ENCODE measurements at regions not wholly inside any gene's neighbourhood (a gene's known extent, or its start where the extent isn't known, plus 50 kb on each side); places are given as distances from the start of the nearest gene placed in this dataset.

DNA sequence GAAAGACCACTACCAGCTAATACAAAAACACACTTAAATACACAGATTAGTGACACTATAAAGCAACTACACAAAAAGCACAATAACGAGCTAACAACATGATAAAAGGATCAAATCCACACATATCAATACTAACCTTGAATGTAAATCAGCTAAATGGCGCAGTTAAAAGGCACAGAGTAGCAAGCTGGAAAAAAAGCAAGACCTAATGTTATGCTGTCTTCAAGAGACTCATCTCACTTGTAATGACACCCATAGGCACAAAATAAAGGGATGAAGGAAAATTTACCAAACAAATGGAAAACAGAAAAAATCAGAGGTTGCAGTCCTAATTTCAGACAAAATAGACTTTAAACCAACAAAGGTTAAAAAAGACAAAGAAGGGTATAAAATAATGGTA, 86.3 kb downstream of the NUS1 start:
- no peak for DNase-seq (ENCODE audit: extremely low spot score)
- no peak for TF ChIP-seq FOXA1 (IDR thresholded peaks at IDR 0.05)
- TF ChIP-seq ZNF384 (IDR thresholded peaks at IDR 0.05) = no peak
- TF ChIP-seq NFRKB (IDR thresholded peaks at IDR 0.05) = no peak
- TF ChIP-seq SP1 (IDR thresholded peaks at IDR 0.05) = no peak
- TF ChIP-seq LEF1 (IDR thresholded peaks at IDR 0.05; ENCODE audit: borderline replicate concordance) = no peak
- no peak for TF ChIP-seq BHLHE40 (IDR thresholded peaks at IDR 0.05; ENCODE audit: borderline replicate concordance)
- TF ChIP-seq HDGF (IDR thresholded peaks at IDR 0.05; ENCODE audit: borderline replicate concordance) = no peak
- TF ChIP-seq FOXM1 (IDR thresholded peaks at IDR 0.05; ENCODE audit: borderline replicate concordance) = no peak
- no peak for TF ChIP-seq TARDBP (IDR thresholded peaks at IDR 0.05)
- TF ChIP-seq ELF4 (IDR thresholded peaks at IDR 0.05) = no peak
- TF ChIP-seq FOXK2 (IDR thresholded peaks at IDR 0.05) = no peak
- no peak for TF ChIP-seq SUZ12 (IDR thresholded peaks at IDR 0.05)
- TF ChIP-seq L3MBTL2 (conservative IDR thresholded peaks at IDR 0.05) = no peak
- no peak for TF ChIP-seq ARNT (IDR thresholded peaks at IDR 0.05)
- TF ChIP-seq, protein P1, sequence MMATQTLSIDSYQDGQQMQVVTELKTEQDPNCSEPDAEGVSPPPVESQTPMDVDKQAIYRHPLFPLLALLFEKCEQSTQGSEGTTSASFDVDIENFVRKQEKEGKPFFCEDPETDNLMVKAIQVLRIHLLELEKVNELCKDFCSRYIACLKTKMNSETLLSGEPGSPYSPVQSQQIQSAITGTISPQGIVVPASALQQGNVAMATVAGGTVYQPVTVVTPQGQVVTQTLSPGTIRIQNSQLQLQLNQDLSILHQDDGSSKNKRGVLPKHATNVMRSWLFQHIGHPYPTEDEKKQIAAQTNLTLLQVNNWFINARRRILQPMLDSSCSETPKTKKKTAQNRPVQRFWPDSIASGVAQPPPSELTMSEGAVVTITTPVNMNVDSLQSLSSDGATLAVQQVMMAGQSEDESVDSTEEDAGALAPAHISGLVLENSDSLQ (IDR thresholded peaks at IDR 0.05) = no peak
- no peak for TF ChIP-seq CTBP1 (IDR thresholded peaks at IDR 0.05; ENCODE audit: borderline replicate concordance)
- POLR2A ChIA-PET = no interaction called here
- CTCF ChIA-PET = no interaction called here

DNA sequence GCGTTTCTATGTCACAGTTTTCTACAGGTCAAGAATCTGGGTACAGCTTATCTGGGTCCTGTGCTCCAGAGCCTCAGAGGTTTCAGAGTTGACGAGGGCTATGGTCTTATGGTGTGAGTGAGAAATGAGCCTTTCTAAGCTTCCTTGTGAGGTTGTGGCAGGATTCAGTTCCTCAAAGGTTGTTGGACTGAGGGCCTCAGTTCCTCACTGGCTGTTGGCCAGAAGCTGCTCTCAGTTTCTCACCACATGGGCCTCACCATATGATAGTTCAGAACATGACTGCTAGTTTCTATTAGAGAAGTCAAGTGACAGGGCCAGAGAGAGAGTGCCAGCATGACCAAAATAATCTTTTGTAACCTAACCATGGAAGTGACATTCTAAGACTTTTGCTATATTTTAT, 96.1 kb downstream of the NUS1 start:
- TF ChIP-seq HDGF (IDR thresholded peaks at IDR 0.05; ENCODE audit: borderline replicate concordance) (no peak), SP1 (IDR thresholded peaks at IDR 0.05) (no peak), LEF1 (IDR thresholded peaks at IDR 0.05; ENCODE audit: borderline replicate concordance) (no peak), FOXM1 (IDR thresholded peaks at IDR 0.05; ENCODE audit: borderline replicate concordance) (no peak), BHLHE40 (IDR thresholded peaks at IDR 0.05; ENCODE audit: borderline replicate concordance) (no peak), CTBP1 (IDR thresholded peaks at IDR 0.05; ENCODE audit: borderline replicate concordance) (no peak), FOXA1 (IDR thresholded peaks at IDR 0.05) (no peak), TARDBP (IDR thresholded peaks at IDR 0.05) (no peak), ELF4 (IDR thresholded peaks at IDR 0.05) (no peak), L3MBTL2 (conservative IDR thresholded peaks at IDR 0.05) (no peak), NFRKB (IDR thresholded peaks at IDR 0.05) (no peak), SUZ12 (IDR thresholded peaks at IDR 0.05) (no peak), ARNT (IDR thresholded peaks at IDR 0.05) (no peak), FOXK2 (IDR thresholded peaks at IDR 0.05) (no peak), ZNF384 (IDR thresholded peaks at IDR 0.05) (no peak)
- TF ChIP-seq, protein P1 (IDR thresholded peaks at IDR 0.05) = no peak
- no peak for DNase-seq (ENCODE audit: extremely low spot score)
- ChIA-PET POLR2A (no interaction called here), CTCF (no interaction called here)

DNA sequence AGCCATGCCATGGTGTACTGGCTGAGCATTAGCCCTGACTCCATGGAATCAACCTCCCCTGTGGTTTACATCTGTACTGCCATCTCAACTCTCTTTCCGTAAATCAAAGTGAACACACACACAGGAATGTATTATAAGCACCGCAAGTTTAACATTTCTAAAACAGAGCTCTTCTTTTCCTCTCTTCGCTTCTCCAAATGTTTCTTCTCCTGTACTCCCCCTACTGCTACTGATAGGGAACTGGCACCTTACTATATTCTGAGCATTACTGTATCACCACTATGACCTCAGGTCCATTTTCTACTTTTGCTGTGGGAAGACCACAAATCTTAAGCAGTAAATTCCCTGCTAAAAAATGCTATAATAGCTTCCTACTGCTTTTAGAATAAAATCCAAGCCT, 101.2 kb downstream of the NUS1 start:
- no peak for TF ChIP-seq FOXM1 (IDR thresholded peaks at IDR 0.05; ENCODE audit: borderline replicate concordance)
- TF ChIP-seq CTBP1 (IDR thresholded peaks at IDR 0.05; ENCODE audit: borderline replicate concordance) = no peak
- TF ChIP-seq TARDBP (IDR thresholded peaks at IDR 0.05) = no peak
- TF ChIP-seq ELF4 (IDR thresholded peaks at IDR 0.05) = no peak
- TF ChIP-seq, protein P1 (IDR thresholded peaks at IDR 0.05) = no peak
- no peak for TF ChIP-seq BHLHE40 (IDR thresholded peaks at IDR 0.05; ENCODE audit: borderline replicate concordance)
- TF ChIP-seq LEF1 (IDR thresholded peaks at IDR 0.05; ENCODE audit: borderline replicate concordance) = no peak
- TF ChIP-seq SP1 (IDR thresholded peaks at IDR 0.05) = no peak
- CTCF ChIA-PET = interaction anchor here (0.6 to 1.1 kb wide), 2 partner anchors 17 to 1918 kb away, joined by 3 to 4 read pairs; no protein-coding TSS in a partner anchor
- DNase-seq (ENCODE audit: extremely low spot score) = peak; percentile 38
- POLR2A ChIA-PET = no interaction called here

DNA sequence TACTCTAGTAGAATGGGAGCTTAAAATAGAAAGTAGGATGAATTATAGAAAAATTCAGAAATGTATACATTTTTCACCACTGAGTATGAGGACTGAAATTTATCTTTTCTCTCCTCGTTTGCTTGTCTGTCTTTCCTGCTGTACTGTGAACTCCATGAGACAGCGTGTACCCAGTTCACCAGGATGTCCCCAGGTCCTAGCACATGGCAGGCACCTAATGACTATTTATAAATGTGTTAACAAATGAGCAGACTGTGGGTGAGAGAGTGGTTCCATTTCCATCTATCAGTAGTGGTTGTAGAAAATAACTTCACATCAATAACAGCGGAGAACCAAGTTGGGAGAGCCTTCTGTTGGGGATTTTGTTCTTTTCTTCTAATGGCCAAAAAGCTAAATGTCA, 106.3 kb downstream of the NUS1 start:
- POLR2A ChIA-PET = no interaction called here
- TF ChIP-seq FOXA1 (IDR thresholded peaks at IDR 0.05) = no peak
- no peak for TF ChIP-seq FOXK2 (IDR thresholded peaks at IDR 0.05)
- TF ChIP-seq BHLHE40 (IDR thresholded peaks at IDR 0.05; ENCODE audit: borderline replicate concordance) = no peak
- no peak for TF ChIP-seq FOXM1 (IDR thresholded peaks at IDR 0.05; ENCODE audit: borderline replicate concordance)
- TF ChIP-seq CTBP1 (IDR thresholded peaks at IDR 0.05; ENCODE audit: borderline replicate concordance) = no peak
- TF ChIP-seq ZNF384 (IDR thresholded peaks at IDR 0.05) = no peak
- TF ChIP-seq HDGF (IDR thresholded peaks at IDR 0.05; ENCODE audit: borderline replicate concordance) = no peak
- TF ChIP-seq ARNT (IDR thresholded peaks at IDR 0.05) = no peak
- no peak for TF ChIP-seq SUZ12 (IDR thresholded peaks at IDR 0.05)
- no peak for TF ChIP-seq L3MBTL2 (conservative IDR thresholded peaks at IDR 0.05)
- TF ChIP-seq SP1 (IDR thresholded peaks at IDR 0.05) = no peak
- no peak for TF ChIP-seq NFRKB (IDR thresholded peaks at IDR 0.05)
- TF ChIP-seq, protein P1 (IDR thresholded peaks at IDR 0.05) = no peak
- TF ChIP-seq TARDBP (IDR thresholded peaks at IDR 0.05) = no peak
- no peak for TF ChIP-seq LEF1 (IDR thresholded peaks at IDR 0.05; ENCODE audit: borderline replicate concordance)
- no peak for DNase-seq (ENCODE audit: extremely low spot score)
- CTCF ChIA-PET = no interaction called here

DNA sequence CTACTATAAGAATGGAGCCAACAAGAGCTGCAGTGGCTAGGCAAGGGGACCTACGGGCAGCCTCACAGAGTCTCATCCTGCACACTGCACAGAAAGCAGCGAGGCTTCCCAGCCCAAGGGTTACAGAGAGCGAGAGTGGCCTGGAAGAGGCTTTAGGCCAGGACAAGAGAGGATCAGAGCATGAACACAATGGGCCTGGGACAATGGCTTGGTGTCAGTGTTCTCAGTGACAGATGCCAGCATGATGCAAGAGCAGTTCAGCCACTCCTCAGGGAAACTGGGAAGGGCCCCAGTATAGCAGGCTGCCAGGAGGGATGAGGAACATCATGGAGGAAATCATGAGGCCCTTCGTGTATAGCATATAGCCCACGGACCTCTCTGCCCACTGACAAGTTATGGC, 108.0 kb downstream of the NUS1 start:
- ChIA-PET CTCF (no interaction called here), POLR2A (no interaction called here)
- TF ChIP-seq FOXM1 (IDR thresholded peaks at IDR 0.05; ENCODE audit: borderline replicate concordance) (no peak), BHLHE40 (IDR thresholded peaks at IDR 0.05; ENCODE audit: borderline replicate concordance) (no peak), LEF1 (IDR thresholded peaks at IDR 0.05; ENCODE audit: borderline replicate concordance) (no peak), FOXK2 (IDR thresholded peaks at IDR 0.05) (no peak), CTBP1 (IDR thresholded peaks at IDR 0.05; ENCODE audit: borderline replicate concordance) (no peak), SP1 (IDR thresholded peaks at IDR 0.05) (no peak), HDGF (IDR thresholded peaks at IDR 0.05; ENCODE audit: borderline replicate concordance) (no peak), FOXA1 (IDR thresholded peaks at IDR 0.05) (no peak), ARNT (IDR thresholded peaks at IDR 0.05) (no peak), TARDBP (IDR thresholded peaks at IDR 0.05) (no peak), NFRKB (IDR thresholded peaks at IDR 0.05) (no peak), ZNF384 (IDR thresholded peaks at IDR 0.05) (no peak), SUZ12 (IDR thresholded peaks at IDR 0.05) (no peak), L3MBTL2 (conservative IDR thresholded peaks at IDR 0.05) (no peak)
- TF ChIP-seq, protein P1 (IDR thresholded peaks at IDR 0.05) = no peak
- DNase-seq (ENCODE audit: extremely low spot score) = no peak
